Smooth muscle cell of the brain vasculature (primary cell): ENCODE measurements at regions not wholly inside any gene's neighbourhood (a gene's known extent, or its start where the extent isn't known, plus 50 kb on each side); places are given as distances from the start of the nearest gene placed in this dataset.

Experiments
- DNase-seq: peaks from one replicate; pipeline ENCODE4 v3.0.0-alpha.2; 2012; ENCODE audit warnings: low read depth, low spot score

GRCh38 chr7:46725136-46725535 lies 804.1 kb upstream of the IGFBP3 start:
- no peak for DNase-seq

DNA sequence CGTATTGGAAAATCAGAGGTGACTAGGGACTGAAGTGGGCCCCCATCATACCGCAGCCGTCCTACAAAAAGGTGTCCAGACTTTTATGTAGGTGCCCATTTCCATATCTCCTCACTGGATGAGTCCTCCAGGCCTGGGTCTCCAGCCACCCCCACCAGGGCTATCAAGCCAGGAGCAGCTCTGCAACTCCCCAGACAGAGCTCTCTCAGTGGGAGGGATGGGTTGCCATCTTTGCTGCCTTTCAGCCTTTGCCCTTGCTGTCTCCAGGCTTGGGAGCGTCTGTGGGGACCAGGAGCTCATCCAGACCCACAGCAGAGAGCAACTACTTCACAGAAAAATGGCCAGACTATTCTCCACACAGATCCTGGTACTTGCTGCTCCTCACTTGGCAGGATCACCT lies 802.7 kb upstream of the IGFBP3 start:
- no peak for DNase-seq

- no peak for DNase-seq
These were observed 801.9 kb upstream of the IGFBP3 start for GRCh38 chr7:46723003-46723402.

DNA sequence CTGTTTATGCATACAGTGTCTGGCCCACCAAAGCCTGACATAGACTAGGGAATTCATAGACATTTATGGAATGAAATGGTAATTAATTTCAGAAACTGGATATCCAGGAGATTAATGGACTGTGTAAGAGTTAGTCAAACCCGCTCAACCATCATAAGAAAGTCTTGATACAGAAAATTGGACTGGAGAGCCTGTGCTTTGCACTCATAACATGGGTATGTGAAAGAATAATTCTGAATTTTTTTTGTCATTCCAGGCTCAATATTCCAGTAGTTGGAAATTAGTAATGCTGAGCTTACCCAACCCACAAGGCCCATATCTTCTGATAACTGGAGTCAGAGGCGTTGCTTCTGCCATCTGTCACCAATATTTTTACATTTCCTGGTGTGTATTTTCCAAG lies 799.7 kb upstream of the IGFBP3 start:
- DNase-seq: no peak

GRCh38 chr7:46719616-46720015 lies 798.5 kb upstream of the IGFBP3 start:
- DNase-seq: no peak

- DNase-seq: no peak
These were observed 795.9 kb upstream of the IGFBP3 start for GRCh38 chr7:46716926-46717325.

GRCh38 chr7:46715579-46715978 lies 794.5 kb upstream of the IGFBP3 start:
- DNase-seq: no peak

GRCh38 chr7:46714904-46715303 lies 793.8 kb upstream of the IGFBP3 start:
- no peak for DNase-seq

DNA sequence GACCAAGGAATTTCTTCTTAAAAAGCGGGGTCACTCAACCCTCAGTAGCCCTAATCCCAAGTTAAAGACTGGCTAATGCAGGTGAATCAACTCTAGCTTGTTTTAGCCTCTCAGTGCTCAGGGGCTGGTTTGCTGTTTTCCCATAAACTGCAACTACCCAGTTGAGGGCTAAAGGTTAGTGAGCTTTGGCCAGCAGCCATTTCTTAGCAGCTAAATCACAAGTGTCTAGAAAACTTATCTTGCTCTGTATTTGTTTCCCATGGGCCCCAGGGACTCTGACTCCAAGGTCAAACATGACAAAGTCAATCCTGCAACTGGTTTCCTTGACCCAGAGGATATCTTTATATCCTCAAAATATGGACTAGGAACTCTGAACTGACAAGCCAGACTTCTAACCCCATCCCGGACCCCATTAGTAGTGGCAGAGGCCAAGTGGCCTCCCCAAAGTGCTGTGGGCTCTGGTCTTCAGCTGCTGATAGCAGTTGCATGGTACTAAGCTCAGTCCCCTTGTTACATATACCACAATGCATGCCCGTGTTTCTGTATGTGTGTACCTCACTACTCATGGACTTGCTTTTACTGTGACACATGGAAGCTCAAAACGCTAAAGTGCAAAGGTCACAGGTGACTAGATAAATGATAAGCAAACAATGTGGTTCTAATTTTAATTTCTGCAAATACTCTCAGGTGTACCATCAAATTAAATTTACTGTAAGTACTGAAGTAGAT lies 793.0 kb upstream of the IGFBP3 start:
- DNase-seq: peak; percentile 21

DNA sequence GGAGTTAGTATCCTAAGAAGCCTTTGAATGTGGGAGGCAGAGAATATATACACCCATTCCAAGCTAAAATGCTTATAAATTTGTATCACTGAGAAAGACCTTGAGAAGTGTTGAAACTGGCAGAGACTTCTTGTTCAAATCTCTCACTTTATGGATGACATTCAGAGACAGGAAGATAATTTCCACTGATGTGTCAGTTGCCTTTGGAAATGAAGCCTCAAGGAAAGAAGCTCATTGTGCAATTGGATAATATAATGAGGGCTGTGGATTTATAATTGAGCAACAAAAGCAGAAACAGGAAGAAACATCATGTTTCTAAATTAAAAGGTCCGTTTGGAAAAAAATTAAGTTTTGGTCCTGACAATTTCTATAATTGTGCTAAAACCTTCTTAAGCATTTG lies 789.9 kb upstream of the IGFBP3 start:
- DNase-seq: no peak

DNA sequence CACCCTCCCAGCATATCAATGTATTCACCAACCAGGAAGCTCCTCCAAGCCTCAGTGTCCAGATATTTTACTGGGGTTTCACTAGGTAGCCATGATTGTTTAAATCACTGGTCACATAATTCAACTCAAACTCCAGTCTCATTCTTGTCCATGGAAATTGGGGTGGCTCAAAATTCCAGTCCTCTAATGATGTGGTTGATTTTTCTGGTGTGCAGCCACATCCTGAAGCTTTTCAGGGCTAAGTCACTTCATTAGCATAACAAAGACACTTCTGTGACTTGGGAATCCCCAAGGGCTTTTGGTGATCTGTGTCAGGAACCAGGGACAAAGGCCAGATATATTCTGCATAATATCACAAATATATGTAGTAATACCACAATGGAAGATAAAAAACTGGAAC lies 786.9 kb upstream of the IGFBP3 start:
- DNase-seq: no peak

GRCh38 chr7:46705386-46706255 lies 784.5 kb upstream of the IGFBP3 start:
- DNase-seq: no peak

DNA sequence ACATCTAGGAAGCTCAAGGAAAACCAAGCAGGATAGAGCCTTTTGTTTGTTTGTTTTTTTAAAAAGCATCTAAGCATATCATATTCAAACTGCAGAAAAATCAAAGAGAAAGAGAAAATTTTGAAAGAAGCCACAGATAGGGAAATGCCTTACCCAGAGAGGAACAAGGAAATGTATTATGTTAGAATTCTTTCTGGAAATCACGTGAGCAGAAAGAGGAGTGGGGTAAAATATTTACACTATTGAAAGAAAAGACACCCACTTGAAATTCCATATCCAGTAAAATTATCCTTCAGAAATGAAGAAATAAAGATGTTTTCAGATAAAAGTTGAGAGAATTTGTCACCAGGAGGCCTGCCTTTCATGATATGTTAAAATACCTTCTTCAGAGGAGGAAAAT lies 775.7 kb upstream of the IGFBP3 start:
- DNase-seq: no peak

- no peak for DNase-seq
These were observed 774.1 kb upstream of the IGFBP3 start for GRCh38 chr7:46695051-46695708.

GRCh38 chr7:46694058-46694457 lies 773.0 kb upstream of the IGFBP3 start:
- DNase-seq: no peak

GRCh38 chr7:46687203-46687602 lies 766.1 kb upstream of the IGFBP3 start:
- no peak for DNase-seq

- DNase-seq: no peak
These were observed 764.0 kb upstream of the IGFBP3 start for GRCh38 chr7:46685051-46685450.

- no peak for DNase-seq
These were observed 762.0 kb upstream of the IGFBP3 start for GRCh38 chr7:46682836-46683624.

GRCh38 chr7:46681865-46682503 lies 760.9 kb upstream of the IGFBP3 start:
- DNase-seq: no peak

GRCh38 chr7:46680147-46680546 lies 759.1 kb upstream of the IGFBP3 start:
- no peak for DNase-seq

GRCh38 chr7:46679671-46680070 lies 758.6 kb upstream of the IGFBP3 start:
- DNase-seq: no peak
